ENCODE measurements at regions not wholly inside any gene's neighbourhood (a gene's known extent, or its start where the extent isn't known, plus 50 kb on each side); places are given as distances from the start of the nearest gene placed in this dataset.
A peak's percentile ranks its signal among the peaks of the same experiment; 100 is the strongest.
"Not testable (repeated sequence)": the region's sequence is repeated elsewhere in the genome, so short reads cannot be mapped to it uniquely, and the experiment has no call there.

- DNase-seq (ENCODE audit: low read depth), result no peak
Observed at GRCh38 chr5:25190521-25191000, 545.8 kb upstream of the CDH10 start.

GRCh38 chr5:25181249-25181648 is 536.5 kb upstream of the CDH10 start:
- no peak for DNase-seq (ENCODE audit: low read depth)

- not testable (repeated sequence) for DNase-seq (ENCODE audit: low read depth)
Observed at GRCh38 chr5:25162616-25163015, 517.8 kb upstream of the CDH10 start.

- no peak for DNase-seq (ENCODE audit: low read depth)
Observed at GRCh38 chr5:25160891-25161290, 516.1 kb upstream of the CDH10 start.

- DNase-seq (ENCODE audit: low read depth), result no peak
Observed at GRCh38 chr5:25150819-25151218, 506.0 kb upstream of the CDH10 start.

- no peak for DNase-seq (ENCODE audit: low read depth)
Observed at GRCh38 chr5:25128606-25129005, 483.8 kb upstream of the CDH10 start.

- peak; percentile 23 for DNase-seq (ENCODE audit: low read depth)
Observed at GRCh38 chr5:25119650-25120049, 474.9 kb upstream of the CDH10 start.

GRCh38 chr5:25107853-25108252 is 463.1 kb upstream of the CDH10 start:
- DNase-seq (ENCODE audit: low read depth), result no peak

GRCh38 chr5:25099538-25099937 is 454.8 kb upstream of the CDH10 start:
- no peak for DNase-seq (ENCODE audit: low read depth)

GRCh38 chr5:25095261-25095660 is 450.5 kb upstream of the CDH10 start:
- no peak for DNase-seq (ENCODE audit: low read depth)

- no peak for DNase-seq (ENCODE audit: low read depth)
Observed at GRCh38 chr5:25094219-25094618, 449.4 kb upstream of the CDH10 start.

- DNase-seq (ENCODE audit: low read depth), result peak; percentile 0
Observed at GRCh38 chr5:25091921-25092320, 447.1 kb upstream of the CDH10 start.

GRCh38 chr5:25090854-25091253 is 446.1 kb upstream of the CDH10 start:
- no peak for DNase-seq (ENCODE audit: low read depth)

- DNase-seq (ENCODE audit: low read depth), result no peak
Observed at GRCh38 chr5:25090275-25090674, 445.5 kb upstream of the CDH10 start.

GRCh38 chr5:25088689-25089088 is 443.9 kb upstream of the CDH10 start:
- DNase-seq (ENCODE audit: low read depth), result not testable (repeated sequence)

GRCh38 chr5:25083261-25083660 is 438.5 kb upstream of the CDH10 start:
- not testable (repeated sequence) for DNase-seq (ENCODE audit: low read depth)

GRCh38 chr5:25066239-25066638 is 421.5 kb upstream of the CDH10 start:
- no peak for DNase-seq (ENCODE audit: low read depth)

- no peak for DNase-seq (ENCODE audit: low read depth)
Observed at GRCh38 chr5:25064306-25064705, 419.5 kb upstream of the CDH10 start.

GRCh38 chr5:25060575-25060974 is 415.8 kb upstream of the CDH10 start:
- no peak for DNase-seq (ENCODE audit: low read depth)

GRCh38 chr5:25056836-25057235 is 412.1 kb upstream of the CDH10 start:
- DNase-seq (ENCODE audit: low read depth), result no peak

GRCh38 chr5:25033658-25034057 is 388.9 kb upstream of the CDH10 start:
- DNase-seq (ENCODE audit: low read depth), result no peak

GRCh38 chr5:25029004-25029403 is 384.2 kb upstream of the CDH10 start:
- DNase-seq (ENCODE audit: low read depth), result no peak

- no peak for DNase-seq (ENCODE audit: low read depth)
Observed at GRCh38 chr5:25027526-25027925, 382.7 kb upstream of the CDH10 start.

GRCh38 chr5:25027061-25027460 is 382.3 kb upstream of the CDH10 start:
- no peak for DNase-seq (ENCODE audit: low read depth)

- no peak for DNase-seq (ENCODE audit: low read depth)
Observed at GRCh38 chr5:25025831-25026230, 381.1 kb upstream of the CDH10 start.
